ENCODE measurements at regions not wholly inside any gene's neighbourhood (a gene's known extent, or its start where the extent isn't known, plus 50 kb on each side); places are given as distances from the start of the nearest gene placed in this dataset.

DNA sequence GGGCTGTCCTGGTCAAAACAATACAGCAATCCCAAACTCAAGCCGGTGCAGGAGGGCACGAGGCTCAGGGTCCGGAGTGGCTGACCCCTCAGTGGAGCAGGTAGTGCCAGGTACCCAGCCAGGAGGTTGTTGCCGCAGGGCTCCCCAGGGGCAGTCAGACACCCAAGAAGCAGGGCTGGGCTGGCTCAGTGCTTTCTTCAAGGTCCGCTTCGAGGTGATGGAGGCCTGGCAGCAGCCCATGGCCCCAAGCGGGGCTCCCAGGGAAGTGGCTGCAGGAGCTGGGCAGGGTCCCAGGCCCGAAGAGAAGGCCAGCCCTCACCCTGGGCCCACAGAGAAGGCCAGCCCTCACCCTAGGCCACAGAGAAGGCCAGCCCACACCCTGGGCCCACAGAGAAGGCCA is 55.3 kb upstream of the COPS8 start:
- H3K4me1 Mint-ChIP-seq: no peaks in the 10 kb centered on the region

GRCh38 chr2:237033536-237034060 is 52.1 kb upstream of the COPS8 start:
- ChIA-PET POLR2A (no interaction called here), CTCF (no interaction called here)
- H3K9me3 ChIP-seq (ENCODE audit: control insufficient read depth in 2 of 3, low read length in 3 of 3): no peaks in the 10 kb centered on the region
- H3K36me3 ChIP-seq (ENCODE audit: control insufficient read depth in 2 of 3, insufficient read depth in 3 of 3, low read length in 3 of 3): no peaks in the 10 kb centered on the region
- H3K27ac ChIP-seq (ENCODE audit: low read depth, low read length): no peak overlapping the region
- ATAC-seq (no peak), DNase-seq (no peak)
- Mint-ChIP-seq H3K4me3 (no peak overlapping the region), H3K4me1 (no peaks in the 10 kb centered on the region), H3K36me3 (no peaks in the 10 kb centered on the region), H3K27me3 (peaks cover 0 to 5% (median 0%) of the 10 kb centered on the region in 5 donors), H3K9me3 (no peaks in the 10 kb centered on the region), H3K27ac (no peak overlapping the region)
- no peak overlapping the region for H3K4me3 ChIP-seq (ENCODE audit: low read length)
- intact Hi-C loops (cut with micrococcal nuclease): no loop called here
- H3K27me3 ChIP-seq (ENCODE audit: control insufficient read depth in 2 of 2, insufficient read depth in 2 of 2, low read length in 2 of 2): no peaks in the 10 kb centered on the region
- no peaks in the 10 kb centered on the region for H3K4me1 ChIP-seq (ENCODE audit: control insufficient read depth in 2 of 2, insufficient read depth in 2 of 2, low read length in 2 of 2)

More for the DNA sequence above, 55.3 kb upstream of the COPS8 start:
- no peak overlapping the region for H3K27ac ChIP-seq (ENCODE audit: low read depth, low read length)
- Mint-ChIP-seq H3K36me3 (no peaks in the 10 kb centered on the region), H3K27ac (no peak overlapping the region), H3K4me3 (no peak overlapping the region), H3K9me3 (no peaks in the 10 kb centered on the region), H3K27me3 (peaks cover 0 to 5% (median 0%) of the 10 kb centered on the region in 5 donors)
- DNase-seq: no peak
- no peaks in the 10 kb centered on the region for H3K9me3 ChIP-seq (ENCODE audit: control insufficient read depth in 2 of 3, low read length in 3 of 3)
- H3K36me3 ChIP-seq (ENCODE audit: control insufficient read depth in 2 of 3, insufficient read depth in 3 of 3, low read length in 3 of 3): no peaks in the 10 kb centered on the region
- ChIA-PET POLR2A (no interaction called here), CTCF (no interaction called here)
- no peak for ATAC-seq
- H3K4me3 ChIP-seq (ENCODE audit: low read length): no peak overlapping the region
- intact Hi-C loops (cut with micrococcal nuclease): no loop called here
- no peaks in the 10 kb centered on the region for H3K27me3 ChIP-seq (ENCODE audit: control insufficient read depth in 2 of 2, insufficient read depth in 2 of 2, low read length in 2 of 2)
- no peaks in the 10 kb centered on the region for H3K4me1 ChIP-seq (ENCODE audit: control insufficient read depth in 2 of 2, insufficient read depth in 2 of 2, low read length in 2 of 2)

GRCh38 chr2:237035781-237036475 is 49.8 kb upstream of the COPS8 start:
- peaks cover 0 to 5% (median 0%) of the 10 kb centered on the region in 5 donors for H3K27me3 Mint-ChIP-seq
- H3K4me3 ChIP-seq (ENCODE audit: low read length): no peak overlapping the region
- POLR2A ChIA-PET: no interaction called here
- intact Hi-C loops (cut with micrococcal nuclease): no loop called here
- no peak for ATAC-seq
- no peaks in the 10 kb centered on the region for H3K9me3 Mint-ChIP-seq
- no peak overlapping the region for H3K27ac Mint-ChIP-seq
- no peaks in the 10 kb centered on the region for H3K27me3 ChIP-seq (ENCODE audit: control insufficient read depth in 2 of 2, insufficient read depth in 2 of 2, low read length in 2 of 2)
- H3K4me1 ChIP-seq (ENCODE audit: control insufficient read depth in 2 of 2, insufficient read depth in 2 of 2, low read length in 2 of 2): no peaks in the 10 kb centered on the region
- no peak for DNase-seq
- no peak overlapping the region for H3K27ac ChIP-seq (ENCODE audit: low read depth, low read length)
- H3K4me3 Mint-ChIP-seq: no peak overlapping the region
- CTCF ChIA-PET: interaction anchor here (0.7 kb wide), 1 partner anchor 467 kb away, joined by 7 read pairs; the partner anchor contains the start of gene ACKR3
- no peaks in the 10 kb centered on the region for H3K36me3 Mint-ChIP-seq
- H3K9me3 ChIP-seq (ENCODE audit: control insufficient read depth in 2 of 3, low read length in 3 of 3): no peaks in the 10 kb centered on the region
- H3K4me1 Mint-ChIP-seq: no peaks in the 10 kb centered on the region
- H3K36me3 ChIP-seq (ENCODE audit: control insufficient read depth in 2 of 3, insufficient read depth in 3 of 3, low read length in 3 of 3): no peaks in the 10 kb centered on the region
